Muscle of back (tissue), 3 donors: ENCODE measurements at regions not wholly inside any gene's neighbourhood (a gene's known extent, or its start where the extent isn't known, plus 50 kb on each side); places are given as distances from the start of the nearest gene placed in this dataset.

Experiments
- DNase-seq, 3 donors: peaks; one replicate each; pipeline versions ENCODE4 v3.0.0 to v3.0.0-alpha.2; 2013

DNA sequence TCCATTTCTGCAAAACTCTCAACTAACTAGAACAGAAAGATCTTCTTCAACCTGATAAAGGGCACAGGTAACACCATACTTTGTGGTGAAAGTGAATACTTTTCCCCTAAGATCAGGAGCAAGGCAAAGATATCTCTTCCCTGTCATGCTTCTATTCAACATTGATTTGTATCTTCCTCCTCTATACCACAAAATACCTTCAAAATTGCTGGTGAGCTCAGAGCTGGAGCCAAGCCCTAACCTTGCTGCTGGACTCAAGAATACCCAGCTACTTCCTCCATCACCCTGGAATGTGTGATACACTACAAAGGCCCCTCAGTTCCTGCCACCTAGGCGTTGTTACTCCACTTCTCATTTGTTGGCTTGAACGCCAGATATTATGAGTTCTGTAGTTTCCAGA lies 499.0 kb downstream of the ACTL7B start:
- DNase-seq = no peak

DNA sequence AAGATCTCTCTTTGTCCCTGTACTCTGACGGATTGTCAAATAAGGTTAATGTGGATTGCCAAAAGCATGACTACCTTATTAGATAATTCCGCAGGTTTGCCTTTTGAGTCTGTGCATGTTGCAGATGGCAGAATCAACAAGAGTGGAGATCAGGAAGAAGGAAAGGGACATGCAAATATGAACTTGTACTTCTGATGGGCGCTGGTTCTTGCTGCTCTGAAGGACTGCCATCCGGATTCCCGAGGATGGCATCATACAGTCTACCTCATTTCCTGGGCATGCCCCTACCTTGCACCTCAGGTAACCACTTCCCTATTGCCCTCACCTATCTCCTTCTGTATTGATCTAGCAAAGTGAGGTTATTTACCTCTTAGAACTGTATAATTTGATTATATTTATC lies 504.2 kb downstream of the ACTL7B start:
- DNase-seq = no peak

DNA sequence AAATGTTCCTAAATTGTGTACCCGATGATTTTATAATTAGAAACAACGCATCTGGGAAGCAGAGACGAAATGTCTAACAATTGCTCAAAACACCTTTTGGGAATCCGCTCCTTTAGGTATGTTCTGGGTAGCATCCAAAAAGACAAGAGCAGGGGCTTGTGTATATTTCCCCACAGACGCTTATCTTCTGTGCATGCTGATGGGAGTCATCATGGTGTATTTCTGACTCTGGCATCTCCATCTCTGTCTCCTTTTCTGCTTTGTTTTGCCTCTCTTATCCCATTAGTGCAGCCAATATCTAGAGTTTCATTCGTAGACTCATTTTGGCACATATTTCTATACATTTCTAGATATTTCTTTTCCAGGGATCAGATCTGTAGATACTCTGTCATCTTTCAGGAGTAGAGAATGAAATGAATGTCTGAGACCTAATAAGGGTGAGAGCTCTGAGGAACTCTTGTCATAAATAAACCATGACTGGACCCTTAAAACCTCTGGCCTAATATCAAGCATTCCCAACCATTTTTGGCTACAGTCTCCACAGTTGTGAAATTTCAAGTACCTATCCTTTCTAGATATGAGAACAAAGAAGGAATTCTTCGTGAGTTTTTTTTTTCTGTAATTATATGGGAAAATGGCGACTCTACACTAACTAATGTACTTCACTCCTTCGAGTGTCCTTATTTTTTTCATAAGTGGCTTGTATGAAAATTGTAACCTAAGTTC lies 508.2 kb downstream of the ACTL7B start:
- DNase-seq = no peak

DNA sequence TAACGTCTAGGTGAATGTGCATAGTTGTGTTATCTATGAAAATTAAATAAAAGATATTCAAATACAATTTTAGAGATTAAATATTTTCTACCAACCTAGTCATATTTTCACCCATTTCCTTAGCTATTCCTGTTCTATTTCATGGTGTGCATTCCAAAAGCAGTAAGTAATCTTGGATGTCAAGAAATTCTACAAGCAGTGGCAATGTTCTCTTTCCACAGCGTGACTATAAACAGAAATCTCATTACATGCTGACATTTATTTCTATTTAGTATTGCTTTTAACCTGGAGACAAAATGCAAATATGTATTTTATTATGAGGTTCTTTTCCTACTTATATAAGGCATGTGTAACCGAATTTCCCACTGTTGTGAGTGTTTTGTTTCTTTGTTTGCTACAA lies 510.0 kb downstream of the ACTL7B start:
- DNase-seq = no peak

DNA sequence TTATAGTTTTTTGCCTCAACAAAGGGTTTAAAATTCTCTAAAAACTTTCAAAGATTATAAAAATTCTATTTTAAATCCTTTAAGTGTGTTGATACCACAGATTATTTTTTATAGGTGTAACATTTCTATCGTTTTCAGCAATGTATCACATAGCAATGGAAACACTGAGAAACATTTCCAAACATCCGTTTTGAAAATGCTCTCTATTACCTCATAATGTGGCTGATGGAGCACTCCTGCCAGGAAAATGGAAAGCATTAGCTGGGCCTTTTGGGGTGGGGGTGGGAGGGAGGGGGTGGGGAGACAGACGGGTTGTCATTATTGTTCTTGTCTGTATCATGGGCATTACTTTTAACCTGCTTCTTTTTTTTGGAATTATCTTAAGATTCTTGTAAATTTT lies 516.5 kb downstream of the ACTL7B start:
- DNase-seq = peak in 2 of 3 donors; percentile 23 to 45

DNA sequence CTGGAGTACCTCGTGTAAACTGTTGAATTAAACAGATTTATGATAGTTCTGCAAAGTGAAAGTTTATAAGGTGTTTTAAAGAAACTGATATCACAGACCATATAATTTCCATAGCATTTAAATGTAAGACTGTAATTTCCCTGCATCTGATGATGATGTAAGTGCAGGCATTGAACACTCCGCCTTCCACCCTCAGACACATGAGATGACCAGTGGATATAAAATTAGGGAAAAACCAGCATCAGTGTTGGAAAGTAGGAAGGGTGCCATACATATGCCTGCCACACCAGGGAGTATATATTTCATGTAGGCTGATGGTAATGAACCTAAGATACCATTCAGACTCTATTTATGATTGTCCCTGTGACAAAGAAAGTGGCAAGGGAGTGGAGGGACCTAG lies 519.2 kb downstream of the ACTL7B start:
- DNase-seq = no peak

DNA sequence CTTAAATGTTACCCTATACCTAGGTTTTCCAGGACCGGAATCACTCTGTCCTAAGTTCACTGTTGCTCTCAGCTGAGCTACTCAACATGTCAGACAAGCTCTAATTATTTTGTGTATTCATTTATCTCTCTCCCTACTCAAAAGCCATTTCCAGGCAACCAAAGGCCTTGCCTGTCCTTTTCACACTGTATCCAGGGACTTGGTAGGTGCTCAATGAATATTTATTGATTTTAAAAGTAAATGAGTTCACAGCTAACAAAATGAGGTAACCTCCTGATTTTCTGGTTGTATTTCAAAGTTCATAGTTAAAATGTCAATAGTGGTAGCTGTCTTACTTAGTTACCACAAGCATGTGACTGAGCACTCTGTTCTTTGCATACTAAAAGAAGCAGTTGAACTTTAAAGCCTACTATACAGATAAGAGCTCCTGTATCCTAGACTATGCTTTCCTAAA lies 522.2 kb downstream of the ACTL7B start:
- no peak for DNase-seq

DNA sequence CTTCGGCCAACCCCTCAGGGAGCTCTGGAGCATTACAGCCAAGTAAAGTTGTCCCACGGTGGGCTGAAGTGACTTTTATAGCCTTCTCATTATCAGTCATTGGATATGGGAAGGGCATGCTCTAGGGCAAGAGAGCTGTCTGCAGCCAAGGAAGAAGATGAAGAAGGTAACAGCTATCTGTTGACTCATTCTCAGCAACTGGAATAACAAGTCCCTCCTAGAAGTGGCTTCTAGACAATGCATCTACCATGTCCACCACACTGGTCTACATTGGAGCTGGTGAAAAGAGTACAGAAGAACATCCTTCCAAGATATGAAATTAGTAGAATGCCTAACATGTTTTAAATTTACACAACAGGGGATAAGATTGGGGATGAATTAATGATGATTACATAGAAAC lies 524.2 kb downstream of the ACTL7B start:
- no peak for DNase-seq

DNA sequence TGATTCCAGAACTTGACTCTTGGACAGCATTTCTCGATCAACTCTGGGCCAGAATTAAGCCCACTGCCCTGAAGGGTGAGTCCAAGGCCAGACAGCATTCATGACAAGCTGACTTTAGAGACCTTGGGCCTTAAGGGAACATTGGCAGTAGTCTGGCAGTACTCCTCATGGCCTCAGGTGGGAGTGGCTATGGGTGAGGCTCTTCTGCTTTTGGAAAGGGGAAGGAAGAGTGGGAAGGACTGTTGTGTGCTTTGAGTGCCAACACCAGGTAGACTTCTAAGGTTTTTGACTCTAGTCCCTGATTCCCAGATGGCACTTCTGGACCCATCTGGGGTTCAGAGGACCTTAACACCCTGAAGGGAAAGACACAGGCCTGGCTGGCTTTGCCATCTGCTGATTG lies 530.4 kb downstream of the ACTL7B start:
- no peak for DNase-seq

DNA sequence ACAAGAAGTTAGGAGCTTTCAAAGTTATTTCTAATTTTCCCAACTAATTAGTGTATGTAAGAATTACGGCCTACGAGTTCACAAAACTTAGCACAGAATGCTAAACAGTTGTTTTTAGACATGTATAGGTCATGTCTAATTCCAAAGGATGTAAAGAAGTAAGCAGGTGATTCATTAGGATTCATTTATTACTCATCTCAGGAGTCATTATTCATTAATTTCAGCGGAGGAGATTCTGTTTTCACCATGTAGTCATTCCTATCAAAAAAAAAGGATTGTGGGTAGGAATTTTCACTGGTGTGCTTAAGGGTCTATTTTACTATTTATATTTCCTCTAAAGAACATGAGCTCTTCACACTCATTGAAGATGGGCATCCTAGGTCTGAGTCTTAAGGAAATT lies 532.2 kb downstream of the ACTL7B start:
- DNase-seq = no peak

DNA sequence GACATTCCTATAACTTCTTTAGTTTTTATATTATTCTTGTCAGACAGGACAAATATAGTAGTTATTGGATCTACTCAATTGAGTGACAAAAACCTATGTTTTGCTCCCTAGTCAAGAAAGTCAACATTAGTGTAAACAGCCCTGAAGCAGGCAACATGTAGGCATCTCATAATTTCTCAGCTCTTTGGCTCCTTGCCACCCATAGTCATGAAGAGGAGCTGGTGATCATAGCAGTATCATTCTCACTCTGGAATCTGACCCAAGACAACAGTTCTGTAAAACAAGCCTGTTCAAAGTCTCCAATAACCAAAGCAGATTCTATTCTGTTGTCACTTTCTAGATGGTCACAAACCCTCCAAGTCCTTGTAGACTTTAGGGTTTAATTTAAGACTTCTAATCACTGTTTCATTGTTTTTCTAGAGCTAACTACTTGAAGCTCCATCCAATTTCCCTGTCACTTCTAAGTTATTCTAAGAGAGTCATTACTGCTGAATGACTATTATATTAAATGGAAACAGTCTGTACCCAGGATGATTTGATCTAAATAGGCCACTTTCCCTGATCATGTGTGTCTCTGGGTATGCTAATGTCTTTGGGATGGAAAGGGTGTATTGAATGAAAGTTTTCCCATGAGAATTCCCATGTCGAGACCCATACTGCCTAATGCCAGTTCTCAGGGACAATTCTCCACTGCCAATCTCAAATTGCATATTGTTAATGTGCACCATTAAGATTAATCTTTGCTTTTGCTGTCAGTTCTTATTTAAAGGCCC lies 533.3 kb downstream of the ACTL7B start:
- DNase-seq = no peak

DNA sequence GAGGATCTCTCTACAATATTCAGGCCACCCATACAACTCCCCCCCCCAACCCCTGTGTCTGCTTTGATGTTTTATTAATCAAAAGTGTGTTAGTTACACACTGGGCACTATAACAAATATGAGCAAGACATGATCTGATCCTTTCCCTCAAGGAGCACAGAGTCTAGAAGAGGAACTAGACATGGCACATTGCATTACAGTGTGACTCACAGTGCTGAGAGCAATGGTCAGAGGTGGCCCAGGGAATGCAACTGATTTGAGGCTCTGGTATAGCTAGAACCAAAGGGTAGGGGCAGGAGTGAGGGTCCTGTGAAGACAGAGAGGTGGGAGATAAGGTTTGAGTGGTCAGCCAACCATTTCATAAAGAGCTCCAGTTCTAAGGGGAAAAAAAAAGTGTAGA lies 539.2 kb downstream of the ACTL7B start:
- DNase-seq = no peak

DNA sequence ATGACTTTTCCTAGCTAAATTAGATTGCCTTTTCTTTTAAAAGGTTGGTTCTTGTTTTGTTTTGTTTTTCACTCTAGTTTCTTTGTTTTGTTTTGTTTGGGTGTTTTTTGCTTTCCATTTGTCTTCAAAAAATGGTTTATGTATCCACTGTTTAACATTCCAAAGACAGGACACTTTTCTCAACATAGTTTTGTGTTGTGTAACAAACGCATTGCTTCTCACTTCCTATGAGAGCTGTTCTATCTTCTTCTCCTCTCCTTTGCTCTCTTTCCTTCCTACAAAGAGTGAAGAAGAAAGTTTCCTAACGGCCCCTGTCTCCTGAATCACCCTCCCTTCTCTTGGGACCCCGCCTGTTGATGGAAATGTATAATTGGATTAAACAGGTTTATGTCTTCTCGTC lies 539.7 kb downstream of the ACTL7B start:
- DNase-seq = no peak

DNA sequence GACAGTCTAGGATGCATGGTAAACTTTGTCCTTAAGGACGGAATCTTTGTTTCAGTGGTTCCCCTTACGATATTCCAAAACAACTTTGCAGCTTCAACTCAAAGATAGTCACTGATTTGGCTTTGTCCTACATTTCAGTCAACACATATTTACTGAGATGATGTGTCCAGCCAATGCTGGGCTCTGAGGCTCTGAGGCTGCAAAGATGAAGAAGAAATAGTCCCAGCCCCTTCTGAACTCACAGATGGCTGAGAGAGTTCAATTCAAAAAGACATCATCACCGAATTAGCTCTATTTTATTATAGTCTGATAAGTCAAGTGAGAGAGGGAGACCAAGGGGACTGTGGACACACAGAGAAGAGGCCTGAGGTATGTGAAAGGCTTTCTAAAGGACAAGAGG lies 544.0 kb downstream of the ACTL7B start:
- DNase-seq = peak; percentile 71 to 89 (median 73)

DNA sequence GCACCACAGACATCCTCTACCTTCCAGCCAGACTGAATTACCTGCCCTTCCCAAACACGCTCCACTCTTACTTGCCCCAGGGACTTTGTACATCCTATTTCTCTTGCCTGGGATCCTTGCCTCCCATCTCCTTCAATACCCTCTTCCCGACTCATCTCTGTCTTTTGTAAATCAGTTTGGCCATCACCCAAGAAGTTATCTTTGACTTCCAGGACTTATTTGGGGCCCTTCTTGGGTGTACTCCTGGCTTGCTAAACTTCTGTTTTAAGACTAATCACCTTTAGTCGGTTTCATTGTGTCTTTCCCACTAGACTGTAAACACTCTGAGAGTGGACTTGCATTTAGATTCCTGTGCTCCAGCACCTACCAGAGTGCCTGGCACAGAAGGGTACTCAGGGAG lies 545.6 kb downstream of the ACTL7B start:
- DNase-seq = no peak

DNA sequence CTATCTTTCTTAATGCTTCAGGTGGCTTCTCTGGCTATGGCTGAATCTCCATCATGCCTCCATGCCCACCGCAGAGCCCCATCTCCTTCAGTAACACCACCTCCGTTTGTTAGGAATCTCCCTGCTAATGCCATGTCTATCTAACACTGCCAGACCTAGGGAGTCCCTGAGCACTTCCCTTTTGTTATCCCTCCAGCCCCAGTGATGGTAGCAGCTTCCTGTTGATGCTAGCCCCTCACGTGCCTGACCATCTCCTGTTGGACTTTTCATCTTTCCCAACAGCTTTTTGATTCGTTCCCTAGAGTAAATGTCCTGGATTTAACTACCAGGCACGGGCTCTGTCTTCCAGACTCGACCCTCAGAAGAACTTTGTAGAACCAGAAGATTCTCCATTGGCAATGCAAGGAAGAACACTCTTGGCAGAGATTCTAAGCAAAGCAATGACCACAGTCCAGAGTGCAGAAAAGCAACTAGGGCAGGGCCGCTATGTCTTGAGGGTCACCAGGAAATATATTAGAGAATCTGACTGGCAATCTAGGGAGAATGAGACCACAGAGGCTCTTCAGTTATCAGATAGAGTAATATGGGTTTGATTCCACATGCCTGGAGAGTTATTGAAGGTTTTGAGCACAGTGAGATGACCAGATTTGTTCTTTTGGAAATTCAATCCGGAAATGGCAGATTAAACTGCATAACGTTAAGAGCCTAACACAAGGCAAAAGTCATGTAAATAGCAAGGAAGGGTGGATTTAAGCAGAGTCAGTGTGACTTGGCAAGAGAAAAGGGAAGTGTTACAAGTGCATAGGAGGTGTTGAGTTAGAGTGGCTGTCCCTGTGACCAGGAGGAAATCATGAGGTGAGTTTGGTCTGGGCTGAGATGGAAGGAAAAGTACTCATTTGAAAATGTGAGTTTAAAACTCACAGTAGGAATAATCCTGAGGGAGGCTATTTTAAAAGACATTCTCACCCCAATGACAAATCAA lies 555.2 kb downstream of the ACTL7B start:
- DNase-seq = no peak

DNA sequence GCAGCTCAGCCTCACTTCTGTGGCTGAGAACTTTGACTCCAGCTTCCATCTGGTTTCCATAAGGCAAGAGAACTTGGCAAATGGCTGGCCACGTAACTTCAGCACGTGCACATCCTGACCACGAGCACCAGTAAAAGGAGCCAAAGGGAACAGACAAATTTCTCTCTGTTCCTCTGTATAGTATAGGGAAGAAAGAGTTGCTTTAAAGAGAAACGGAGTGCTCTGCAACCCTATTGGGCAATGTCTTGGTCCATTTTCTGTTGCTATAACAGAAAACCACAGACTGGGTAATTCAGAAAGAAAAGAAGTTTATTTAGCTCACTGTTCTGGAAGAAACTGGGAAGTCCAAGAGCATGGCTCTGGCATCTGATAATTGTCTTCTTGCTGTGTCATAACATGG lies 558.7 kb downstream of the ACTL7B start:
- peak; percentile 74 to 89 (median 84) for DNase-seq

DNA sequence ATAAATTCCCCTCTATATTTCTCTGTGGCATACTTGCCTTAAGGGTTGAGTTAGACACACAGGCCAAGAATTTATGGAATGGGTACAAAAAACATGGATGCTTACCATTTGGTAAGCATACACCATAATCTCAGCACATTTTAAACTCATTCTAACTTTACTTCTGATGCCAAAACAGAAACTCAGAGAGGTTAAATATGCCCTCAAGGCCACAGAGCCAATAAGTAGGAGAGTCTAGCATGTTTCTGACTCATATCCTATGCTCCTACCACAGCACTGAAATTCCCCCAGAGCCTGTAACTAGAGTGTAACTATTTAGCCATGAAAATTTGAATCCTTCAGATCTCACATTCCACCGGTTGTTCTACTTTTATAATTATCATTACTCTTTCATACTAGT lies 559.7 kb downstream of the ACTL7B start:
- DNase-seq = no peak

DNA sequence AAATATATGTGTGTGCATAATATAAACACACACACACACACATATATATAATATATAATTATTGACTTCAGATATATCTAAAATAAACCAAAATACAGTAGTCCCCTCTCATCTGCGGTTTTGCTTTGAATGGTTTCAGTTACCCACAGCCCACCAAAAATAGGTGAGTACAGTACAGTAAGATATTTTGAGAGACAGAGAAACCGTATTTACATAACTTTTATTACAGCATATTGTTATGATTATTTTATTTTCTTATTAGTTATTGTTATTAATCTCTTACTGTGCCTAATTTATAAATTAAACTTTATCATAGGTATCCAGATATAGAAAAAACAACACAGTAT lies 564.2 kb downstream of the ACTL7B start:
- no peak for DNase-seq

DNA sequence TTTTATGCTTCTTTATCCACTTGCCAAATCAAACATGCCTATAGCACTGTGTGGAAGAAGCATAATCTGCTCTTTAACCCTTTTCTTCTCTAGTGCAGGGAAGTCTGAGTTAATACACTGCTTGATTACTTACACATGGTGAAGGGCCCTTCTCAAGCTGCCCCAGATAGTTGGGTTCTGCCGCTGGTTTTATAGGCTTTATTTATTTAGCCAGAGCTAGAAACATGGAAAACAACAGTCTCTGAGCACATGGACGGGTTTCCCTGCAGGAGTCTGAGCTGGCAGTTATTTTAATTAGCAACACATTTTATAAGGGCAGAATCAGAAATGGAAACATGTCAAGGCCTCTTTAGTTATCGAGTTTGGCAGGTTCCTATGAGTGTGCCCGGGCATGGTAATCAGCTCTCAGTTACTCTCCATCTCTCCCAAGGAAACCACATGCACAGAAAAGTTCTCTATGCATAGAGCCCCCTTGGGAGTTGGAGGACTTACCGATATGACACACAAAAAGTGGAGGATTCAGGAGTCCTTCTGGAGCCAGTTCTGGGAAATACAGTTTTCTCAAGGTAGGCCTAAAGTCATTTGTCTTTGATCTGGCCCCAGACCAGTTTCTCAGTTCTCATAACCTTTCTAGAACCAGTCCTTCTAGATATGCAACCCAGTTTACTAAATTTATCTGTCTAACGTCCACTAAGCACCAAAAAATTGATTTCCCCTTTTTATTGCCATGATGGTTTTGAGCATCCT lies 564.8 kb downstream of the ACTL7B start:
- DNase-seq = no peak

DNA sequence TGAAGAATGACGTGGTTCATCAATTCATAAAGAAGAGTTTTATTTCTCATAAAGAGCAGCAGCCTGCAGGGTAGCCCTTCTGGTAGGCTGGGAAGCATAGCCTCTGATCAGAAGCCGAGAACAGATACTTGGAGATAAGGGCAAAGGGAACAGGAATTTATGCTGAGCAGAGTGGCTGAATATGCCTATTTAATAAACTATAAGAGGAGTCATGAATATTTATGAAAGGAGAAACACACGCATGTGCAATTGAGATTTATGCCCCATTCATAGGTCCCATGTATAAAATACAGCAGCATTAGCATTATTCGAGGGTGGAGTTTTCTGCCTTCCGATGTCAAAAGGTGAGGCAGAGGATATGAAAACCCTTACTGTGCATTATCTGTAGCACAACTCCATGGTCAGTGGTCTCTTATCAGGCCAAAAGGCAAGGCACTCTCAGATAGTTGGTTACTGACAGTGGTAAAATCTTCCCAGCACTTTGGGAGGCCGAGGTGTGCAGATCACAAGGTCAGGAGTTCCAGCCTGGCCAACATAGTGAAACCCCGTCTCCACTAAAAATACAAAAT lies 569.1 kb downstream of the ACTL7B start:
- no peak for DNase-seq
